HG02623 (cell line): ENCODE measurements at regions not wholly inside any gene's neighbourhood (a gene's known extent, or its start where the extent isn't known, plus 50 kb on each side); places are given as distances from the start of the nearest gene placed in this dataset.
A peak's percentile ranks its signal among the peaks of the same experiment; 100 is the strongest.

ENCODE experiments used
- ATAC-seq: cut with Tn5 transposase; IDR thresholded peaks from one replicate; pipeline ENCODE4 v1.9.1; 2021; ENCODE audit warnings: moderate library complexity; ENCODE audit not compliant: unreplicated experiment

DNA sequence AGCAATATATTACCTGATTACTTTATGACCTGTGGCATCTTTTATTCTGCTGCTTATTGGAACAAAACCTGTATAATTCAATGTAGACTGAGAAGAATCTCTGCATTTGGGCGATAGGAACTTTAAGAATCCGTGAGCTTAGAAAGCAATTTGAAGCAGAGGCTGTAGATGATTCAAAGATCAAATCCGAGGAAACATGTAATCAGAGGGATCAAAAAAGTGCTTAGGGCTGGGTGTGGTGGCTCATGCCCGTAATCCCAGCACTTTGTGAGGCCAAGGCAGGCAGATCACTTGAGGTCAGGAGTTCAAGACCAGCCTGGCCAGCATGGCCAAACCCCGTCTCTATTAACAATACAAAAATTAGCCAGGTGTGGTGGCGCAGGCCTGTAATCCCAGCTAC is 198.4 kb downstream of the MTX2 start:
- ATAC-seq: no peak

DNA sequence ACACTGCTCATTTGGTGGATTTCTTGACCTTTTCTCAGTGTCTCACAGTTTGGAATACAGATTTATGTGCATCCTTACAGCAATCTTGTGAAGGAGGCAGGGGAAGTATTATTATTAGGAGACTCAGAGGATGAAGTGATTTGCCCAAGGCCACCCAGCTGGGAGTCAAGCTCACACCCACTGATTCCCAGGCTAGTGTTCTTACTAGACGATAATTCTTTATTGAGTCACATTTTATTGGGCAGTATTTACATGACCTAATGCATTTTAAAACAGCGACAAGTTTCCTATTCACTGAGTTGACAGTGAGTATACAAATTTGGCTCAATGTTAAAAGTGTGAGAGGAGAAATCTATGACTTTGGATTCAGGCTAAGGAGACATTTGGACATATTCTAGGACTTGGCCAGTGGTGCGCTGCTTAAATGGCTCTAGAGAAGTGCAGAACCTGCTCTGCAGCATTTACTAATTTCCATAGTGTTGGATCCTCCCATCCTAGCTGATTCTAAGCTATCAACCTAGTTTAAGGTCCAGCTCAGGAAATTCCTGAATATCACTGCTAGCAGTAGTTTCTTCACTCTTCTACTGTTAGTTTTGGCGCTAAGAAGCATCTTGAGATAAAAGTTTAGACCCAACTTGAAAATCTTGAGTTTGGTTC is 199.3 kb downstream of the MTX2 start:
- ATAC-seq: no peak

DNA sequence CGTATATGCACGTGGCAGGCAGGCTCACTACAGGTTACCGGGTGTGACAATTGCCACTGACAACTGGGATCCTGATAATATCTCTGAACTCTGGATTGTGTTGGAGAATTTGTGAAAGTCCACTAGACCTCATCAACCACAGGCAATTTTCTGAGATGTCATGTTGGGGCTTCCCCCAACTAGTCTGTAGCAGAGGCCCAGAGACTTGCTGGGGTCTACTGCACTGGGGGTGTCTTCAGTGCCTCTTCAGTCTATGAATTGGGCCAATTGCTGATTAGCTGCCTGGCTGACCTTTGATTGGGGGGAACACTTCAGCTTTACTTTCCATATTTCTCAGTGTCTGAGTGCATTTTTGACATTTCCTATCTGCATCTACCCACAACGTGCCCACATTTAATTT is 201.5 kb downstream of the MTX2 start:
- ATAC-seq: no peak

DNA sequence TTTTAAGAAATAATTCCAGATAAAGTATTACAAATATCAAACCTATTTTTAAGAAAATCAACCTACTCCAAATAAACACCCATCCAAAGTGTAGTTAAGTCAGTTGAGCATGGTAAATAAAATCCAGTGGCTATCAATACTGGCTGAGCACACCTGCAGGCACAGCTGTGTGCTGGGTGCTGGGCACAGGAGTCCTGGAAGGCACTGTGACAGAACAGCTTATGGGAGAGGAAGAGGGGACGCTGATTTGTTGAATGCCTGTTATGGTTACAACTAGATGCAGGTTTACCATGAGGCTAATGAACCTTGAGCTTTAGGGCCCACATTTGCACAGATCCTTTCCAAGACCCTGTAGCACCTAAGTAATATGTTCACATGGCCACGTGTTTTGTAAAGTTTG is 202.7 kb downstream of the MTX2 start:
- no peak for ATAC-seq

DNA sequence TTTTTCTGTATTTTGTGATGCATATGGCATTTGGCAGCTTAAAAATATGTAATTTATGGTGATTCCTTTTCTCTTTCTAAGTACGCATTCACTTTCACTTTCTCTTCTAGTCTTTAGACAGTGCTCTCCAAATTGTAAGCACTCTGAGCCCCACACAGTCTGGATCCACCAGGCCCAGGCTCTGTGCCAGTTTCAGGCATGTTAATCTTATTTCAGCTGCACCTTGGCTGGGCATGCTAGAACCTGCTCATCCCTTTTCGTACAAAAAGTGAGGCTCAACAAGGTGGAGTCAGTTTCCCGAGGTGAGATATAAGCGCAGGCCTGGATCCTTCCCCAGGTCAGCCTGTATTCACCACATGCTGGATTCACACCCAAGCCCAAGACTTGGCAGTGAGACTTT is 203.9 kb downstream of the MTX2 start:
- peak; percentile 53 for ATAC-seq

DNA sequence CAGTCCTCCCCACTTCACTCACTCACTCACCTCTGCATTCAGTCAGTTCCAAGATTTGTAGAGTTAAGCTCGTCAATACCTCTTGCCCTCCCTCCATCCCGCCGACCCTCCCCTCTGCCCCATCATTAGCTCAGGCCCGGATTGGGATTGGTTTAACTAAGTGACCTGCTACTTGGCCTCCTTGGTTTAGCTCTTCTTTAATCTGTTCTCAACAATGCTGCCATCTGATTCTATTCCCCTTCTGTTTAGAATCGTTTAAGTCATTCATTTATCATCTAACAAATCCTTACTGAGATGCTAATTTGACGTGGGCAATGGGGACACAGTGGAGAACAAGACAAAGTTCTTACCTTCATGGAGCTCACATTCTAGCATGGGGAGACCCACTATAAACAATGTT is 204.6 kb downstream of the MTX2 start:
- ATAC-seq: no peak

DNA sequence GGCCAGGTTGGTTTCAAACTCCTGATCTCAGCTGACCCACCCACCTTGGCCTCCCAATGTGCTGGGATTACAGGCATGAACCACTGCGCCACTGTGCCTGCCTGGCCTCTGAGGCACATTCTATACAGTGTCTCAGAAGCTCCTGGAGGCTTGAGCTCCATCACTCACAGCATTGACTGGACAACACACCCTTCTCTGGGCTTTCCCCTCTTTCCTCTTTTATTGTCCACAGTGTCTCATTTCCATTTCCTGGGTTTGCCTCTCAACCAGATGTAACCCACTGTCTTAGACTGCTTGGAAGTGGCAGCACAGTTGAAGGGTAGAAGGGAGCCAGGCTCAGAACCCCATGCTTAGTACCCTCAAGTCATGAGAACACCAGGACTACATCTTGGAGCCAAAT is 208.1 kb downstream of the MTX2 start:
- no peak for ATAC-seq

DNA sequence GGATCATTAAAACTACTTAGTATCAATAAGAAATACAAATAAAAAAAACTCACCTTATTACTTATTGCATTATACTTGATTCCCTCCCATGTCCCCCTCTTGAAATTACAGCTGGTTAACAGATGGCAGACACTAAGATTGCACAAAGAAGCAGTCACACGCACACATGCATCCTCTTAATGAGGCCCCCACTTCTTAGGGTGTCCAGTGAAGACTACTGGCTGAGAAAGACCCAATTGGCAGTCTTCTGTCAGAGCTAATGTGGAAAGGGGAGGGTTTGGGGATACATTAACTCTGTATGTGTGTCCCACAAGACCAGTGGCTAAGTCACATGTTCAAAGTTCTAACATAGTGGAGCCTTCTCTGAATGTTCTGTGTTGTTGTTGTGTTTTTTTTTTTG is 210.7 kb downstream of the MTX2 start:
- ATAC-seq: no peak

DNA sequence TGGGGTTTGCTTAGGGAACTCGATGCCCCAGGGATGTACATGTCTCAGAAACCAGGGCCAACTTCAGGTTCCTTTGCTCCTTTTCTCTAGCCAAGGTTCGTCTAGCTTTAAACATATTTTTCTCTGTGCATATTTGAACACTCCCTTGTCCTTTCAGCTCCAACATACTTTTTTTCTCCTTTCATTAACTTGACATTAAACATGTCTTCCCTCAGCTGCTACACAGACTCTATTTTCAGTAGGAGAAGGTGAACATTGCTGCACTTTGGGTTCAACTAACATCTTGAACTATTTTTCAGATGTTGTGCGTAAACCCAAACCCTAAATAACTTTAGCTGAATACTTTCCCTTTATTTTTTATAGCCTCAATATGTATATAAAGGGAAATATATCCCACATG is 212.9 kb downstream of the MTX2 start:
- ATAC-seq: no peak

DNA sequence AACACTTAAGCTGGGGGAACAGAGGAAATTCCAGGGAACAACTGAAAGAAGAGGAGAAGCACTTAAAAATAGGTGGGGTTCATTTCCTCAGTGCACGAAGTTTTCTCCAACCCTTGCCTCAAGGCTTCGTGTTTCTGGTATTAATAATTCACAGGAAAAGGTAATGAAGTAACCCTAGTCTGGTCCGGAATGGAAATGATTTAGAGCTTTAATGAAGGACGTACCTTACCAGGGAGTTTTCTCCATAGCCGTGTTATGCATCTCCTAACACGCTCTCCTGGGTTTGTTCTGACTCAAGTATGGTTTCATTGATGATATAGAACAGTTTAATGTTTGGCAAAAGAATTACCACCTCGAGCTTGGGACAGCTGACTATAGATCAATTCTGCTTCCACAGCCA is 214.2 kb downstream of the MTX2 start:
- ATAC-seq: no peak

DNA sequence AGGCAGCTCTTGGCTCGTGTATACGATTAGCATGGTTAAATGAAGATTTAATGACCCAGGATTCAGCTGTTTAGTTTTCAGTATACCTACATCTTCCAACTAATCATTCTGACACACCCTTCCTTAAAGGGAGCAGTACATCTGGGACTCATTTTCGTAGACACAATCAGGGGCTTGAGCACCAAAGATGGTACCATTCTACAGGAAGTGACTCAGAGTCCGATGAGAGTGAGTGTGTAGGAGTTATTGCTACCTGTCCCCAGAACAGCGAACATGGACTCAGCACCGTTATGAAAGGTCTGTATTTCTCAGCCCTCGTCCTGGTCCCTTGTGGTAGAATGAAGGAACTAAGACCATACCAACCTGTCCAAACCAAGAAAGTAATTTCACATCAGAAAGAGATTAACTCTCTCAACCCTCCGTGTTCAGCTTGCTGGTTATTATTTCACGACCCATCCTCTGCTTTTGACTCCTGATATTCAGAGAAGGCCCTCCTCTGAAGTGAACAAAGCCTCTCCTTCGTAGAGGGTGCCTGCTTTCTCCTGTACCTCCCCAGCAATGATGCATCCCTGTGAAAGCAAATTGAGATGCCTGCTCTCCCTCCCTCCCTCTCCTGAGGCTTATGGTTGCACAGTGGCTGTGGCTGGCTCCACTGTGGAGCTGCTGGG is 214.8 kb downstream of the MTX2 start:
- ATAC-seq: no peak

DNA sequence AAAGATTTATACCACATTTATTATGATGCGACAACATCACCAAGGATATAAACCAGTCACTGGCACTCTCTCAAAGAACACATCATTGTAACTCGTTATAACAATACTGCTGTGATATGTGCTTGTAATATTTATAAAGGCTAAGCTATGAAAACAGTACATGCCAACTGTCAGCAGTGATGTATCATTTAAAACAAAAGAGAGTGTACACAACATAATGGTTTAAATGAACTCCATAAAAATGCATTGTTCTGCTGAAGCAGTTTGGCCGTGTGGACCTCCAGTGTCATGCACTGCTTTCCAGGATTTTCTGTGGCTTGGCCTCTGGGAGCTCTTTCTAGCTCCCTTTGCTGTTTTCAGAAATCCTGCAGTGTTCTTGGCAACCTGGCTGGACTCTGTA is 215.6 kb downstream of the MTX2 start:
- no peak for ATAC-seq

DNA sequence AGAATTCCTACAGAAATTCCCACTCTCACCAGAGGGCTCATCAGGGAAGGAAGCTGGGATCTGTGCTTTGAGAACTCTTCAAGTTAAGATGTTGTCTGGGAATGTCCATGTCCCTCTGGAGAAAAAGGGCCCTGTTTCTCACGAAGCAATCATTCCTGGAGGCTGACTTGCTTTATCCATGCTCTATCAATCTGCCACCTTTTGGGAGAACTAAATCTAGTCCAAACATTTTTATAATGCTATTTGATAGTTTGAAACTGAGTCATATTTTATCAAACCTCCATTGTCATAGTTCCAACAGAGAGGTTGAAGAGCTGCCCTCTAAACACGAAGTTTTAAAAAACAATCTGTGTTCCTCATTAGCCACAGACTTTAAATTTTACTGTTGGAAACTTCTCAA is 219.2 kb downstream of the MTX2 start:
- ATAC-seq: no peak

DNA sequence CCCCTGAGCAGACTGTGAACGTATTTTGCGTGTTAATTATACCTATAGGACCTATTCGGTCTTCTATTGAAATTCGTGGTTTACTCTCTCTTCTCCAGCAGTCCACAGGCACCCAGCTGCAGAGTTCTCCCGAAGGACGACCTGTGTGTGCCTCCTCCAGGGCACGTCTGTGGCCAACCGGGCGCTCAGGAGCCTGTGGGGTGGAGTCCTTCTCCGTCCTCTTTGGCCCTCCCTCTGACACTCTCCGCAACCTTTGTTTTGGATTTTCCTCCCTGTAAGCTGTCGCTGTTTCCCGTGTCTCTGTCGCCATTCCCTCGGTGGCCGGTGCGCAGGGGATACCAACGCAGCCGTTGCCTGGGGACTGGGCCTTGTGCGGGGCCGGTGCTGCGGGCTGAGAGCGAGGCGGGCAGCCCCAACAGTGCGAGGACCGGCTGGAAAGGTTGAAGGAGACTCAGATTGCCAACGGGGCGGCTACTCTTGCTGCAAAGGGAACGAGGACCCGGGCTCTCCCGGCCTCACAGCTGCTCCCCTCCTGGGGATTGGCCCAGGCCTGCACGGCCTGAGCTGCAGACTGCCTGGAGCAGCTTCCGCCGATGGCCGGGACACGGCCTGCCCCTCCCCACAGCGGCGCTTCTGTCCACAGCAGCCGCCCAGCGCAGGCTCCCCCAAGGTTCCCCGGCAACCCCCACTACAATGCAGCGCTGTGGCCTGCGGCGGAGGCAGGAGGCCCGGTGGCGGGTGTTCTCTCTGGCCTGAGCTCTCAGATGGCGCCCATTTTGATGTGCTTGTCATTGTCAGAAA is 221.0 kb downstream of the MTX2 start:
- no peak for ATAC-seq

DNA sequence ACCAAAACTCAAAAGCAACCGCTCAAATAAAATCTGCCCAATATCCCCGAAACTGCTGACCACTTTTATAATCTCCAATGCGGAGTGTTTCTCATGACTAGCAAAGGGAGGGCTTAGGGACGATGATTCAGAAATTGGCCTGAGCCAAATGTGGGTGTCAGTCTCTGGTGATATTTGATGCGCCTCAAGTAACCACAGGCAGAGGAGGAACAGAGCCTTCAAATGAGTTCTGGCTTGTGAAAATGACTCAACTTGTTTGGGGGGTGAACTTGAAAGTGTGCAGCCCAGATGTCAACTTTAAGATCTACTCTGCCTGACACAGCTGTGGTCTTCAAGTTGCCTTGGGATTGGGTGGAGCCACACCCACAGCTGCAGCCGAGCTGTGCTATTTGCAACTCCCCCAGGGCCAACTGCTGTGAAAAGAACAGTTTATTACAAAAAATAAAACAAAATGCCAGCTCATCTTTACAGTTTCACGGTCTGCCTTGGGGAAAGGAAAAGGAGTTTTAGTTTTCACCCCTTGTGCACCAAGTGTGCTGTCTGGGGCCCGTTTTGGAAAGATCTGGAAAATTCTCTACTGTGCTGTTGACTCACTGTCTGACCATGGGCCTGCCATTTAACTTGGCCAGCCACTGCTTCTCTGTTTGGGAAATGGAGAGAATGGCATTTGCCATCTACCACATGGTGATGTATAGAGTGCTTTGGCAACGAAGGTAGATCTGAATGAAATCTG is 222.1 kb downstream of the MTX2 start:
- peak; percentile 86 for ATAC-seq

DNA sequence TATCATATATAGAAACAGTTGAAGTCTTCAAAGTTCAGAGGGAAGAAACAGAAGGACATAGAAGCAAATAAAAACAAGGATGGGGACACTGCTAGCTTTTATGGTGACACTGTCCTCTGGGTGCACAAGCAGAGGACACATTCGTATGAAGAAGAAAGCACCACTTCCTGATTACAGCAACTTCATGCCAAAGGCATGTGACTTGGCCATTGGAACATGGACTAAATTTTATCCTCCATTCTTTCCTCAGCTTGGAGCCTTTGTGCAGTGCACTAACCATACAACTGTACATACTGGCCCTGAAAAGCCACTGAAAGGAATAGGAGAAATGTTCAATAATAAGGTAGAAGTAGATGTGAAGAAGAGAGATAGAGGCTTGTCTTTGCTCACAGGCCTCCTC is 223.3 kb downstream of the MTX2 start:
- no peak for ATAC-seq

DNA sequence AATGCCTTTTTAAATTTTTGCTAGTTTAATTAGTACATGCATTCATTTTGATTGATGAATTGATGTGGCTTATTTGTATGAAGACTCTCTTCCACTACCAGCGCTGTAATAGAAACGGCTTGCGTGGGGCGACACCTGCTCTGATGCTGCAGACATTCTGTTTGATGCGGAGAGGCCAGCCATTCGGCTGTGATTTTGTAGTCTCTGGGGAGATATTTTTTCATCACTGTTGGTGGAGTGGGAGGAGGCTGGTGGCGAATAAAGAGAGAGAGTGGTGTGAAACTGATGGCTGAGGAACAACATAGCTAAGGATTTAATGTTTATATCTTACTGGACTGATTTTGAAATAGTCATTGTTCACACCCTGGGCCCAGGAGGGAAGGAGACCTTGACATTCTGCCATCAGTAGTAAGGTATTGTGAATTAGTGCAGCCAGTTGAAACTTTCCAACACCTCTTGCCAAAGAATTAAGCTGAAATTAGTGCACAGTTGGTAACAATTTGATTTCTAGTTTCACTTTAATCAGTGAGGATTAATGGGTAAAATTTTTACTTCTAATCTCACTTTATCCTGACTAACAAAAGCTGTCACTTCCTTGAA is 224.1 kb downstream of the MTX2 start:
- ATAC-seq: no peak

DNA sequence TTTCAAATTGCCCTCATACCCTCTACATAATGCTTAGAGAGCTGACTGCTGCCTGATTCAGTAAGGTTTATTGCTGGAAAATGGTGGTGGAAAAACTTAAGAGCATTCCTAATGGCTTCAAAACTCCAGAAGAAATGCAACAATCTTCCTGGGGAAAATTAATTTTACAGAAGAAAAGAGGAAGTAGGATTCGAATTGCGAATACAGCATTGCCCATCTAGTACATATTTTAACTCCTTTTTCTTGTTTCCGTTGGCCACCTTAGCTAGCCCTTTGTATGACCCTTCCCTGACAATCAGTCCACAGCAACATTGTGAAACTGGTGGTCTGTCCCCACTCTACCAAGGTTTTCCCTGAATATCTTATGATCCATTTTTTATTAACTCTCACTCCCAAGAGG is 224.7 kb downstream of the MTX2 start:
- no peak for ATAC-seq

DNA sequence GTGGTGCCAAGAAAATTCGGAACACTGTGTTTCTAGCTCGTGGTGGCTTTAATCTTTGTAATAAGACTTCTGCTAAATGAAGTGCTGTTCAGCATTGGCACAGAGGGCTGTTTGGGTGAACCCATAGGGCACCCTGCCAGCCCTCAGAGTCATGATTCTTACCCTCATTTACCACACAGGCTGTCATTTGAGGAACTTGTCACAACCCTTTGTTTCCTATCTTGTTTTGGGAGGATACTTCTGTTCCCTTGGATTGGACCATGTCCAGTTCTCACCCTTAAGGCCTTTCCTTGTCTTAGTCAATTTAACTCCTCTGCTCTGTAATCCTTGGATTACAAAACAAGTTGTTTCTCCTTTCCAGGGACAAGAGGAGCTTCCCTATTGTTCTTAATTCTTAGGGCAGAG is 225.7 kb downstream of the MTX2 start:
- no peak for ATAC-seq

DNA sequence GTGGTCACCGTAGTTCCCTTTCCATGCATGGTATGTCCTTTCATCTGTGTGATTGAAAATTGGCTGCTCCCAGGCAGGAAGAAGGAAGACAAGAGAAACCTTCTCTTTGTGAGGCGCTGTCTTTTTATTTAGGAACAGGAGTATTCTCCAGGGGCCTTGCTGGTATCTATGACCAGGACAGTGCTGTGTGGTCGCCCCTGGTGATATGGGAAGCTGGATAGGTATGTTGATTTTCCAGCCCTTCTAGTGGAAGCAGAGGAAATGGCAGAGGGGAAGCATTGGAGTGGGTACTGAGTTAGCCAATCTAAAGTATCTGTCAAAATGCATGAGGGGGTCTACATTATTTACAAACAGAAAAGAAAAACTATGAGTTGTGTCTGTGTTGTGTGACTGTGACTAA is 226.6 kb downstream of the MTX2 start:
- no peak for ATAC-seq

DNA sequence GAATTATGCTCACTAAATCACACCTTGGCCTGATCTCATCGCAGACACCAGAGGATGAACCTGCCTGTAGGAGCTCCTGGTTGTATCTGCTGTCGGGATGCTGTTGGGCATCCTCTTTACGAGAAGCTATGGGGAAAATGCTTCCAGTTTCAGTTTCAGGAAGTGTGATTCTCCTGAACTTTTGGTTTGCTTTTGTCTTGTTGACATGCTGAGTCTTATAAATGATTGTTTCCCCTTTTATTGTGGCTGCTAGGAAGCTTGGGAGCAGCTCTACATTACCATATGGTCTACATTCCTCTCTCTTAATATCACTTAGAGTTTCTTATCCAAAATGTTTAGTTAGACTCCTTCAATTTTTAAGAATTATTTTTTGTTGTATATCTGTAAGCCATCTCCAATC is 227.5 kb downstream of the MTX2 start:
- ATAC-seq: no peak
